ENCODE measurements at regions not wholly inside any gene's neighbourhood (a gene's known extent, or its start where the extent isn't known, plus 50 kb on each side); places are given as distances from the start of the nearest gene placed in this dataset.

DNA sequence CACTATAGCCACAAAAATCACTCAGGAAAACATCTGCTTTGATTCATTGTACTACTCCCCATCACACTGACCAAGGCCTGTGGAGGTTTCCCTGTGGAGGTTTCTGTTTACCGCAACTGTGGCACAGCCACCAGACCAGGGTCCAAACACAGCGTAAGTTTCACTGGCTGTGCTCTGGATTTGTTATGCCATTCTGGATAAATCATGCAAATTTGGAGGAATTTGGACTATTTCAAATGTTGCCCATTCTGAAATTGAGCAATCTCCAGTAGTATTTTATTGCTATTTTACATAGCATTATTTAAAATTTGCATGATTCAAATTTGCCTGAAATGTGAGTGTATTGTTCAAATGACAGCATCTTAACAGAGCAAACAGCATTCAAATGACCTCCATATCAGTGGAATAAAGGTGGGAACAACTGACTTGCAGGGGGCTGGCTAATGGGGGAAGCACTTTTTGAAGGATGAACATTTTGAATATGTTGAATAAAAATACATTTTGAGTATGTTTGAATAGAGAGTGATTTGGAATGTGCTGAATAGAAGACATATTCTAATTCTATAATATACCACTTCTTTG is 66.1 kb upstream of the ACSL1 start:
- Histone ChIP-seq H3K36me3 (no peaks in the 10 kb centered on the region), H3K27me3 (no peaks in the 10 kb centered on the region), H3K4me1 (ENCODE audit: insufficient read depth) (no peaks in the 10 kb centered on the region), H3K27ac (no peak overlapping the region), H3K4me3 (no peak overlapping the region), H3K9me3 (no peaks in the 10 kb centered on the region)
- no peak for DNase-seq
- intact Hi-C loops (cut with DNase I), result no loop called here
- WGBS, 3 donors, result 92 to 95% (median 94%) methylated on average over 2 of the region's 2 CpGs
- TF ChIP-seq, protein P1, sequence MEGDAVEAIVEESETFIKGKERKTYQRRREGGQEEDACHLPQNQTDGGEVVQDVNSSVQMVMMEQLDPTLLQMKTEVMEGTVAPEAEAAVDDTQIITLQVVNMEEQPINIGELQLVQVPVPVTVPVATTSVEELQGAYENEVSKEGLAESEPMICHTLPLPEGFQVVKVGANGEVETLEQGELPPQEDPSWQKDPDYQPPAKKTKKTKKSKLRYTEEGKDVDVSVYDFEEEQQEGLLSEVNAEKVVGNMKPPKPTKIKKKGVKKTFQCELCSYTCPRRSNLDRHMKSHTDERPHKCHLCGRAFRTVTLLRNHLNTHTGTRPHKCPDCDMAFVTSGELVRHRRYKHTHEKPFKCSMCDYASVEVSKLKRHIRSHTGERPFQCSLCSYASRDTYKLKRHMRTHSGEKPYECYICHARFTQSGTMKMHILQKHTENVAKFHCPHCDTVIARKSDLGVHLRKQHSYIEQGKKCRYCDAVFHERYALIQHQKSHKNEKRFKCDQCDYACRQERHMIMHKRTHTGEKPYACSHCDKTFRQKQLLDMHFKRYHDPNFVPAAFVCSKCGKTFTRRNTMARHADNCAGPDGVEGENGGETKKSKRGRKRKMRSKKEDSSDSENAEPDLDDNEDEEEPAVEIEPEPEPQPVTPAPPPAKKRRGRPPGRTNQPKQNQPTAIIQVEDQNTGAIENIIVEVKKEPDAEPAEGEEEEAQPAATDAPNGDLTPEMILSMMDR (IDR thresholded peaks at IDR 0.05), result no peak

DNA sequence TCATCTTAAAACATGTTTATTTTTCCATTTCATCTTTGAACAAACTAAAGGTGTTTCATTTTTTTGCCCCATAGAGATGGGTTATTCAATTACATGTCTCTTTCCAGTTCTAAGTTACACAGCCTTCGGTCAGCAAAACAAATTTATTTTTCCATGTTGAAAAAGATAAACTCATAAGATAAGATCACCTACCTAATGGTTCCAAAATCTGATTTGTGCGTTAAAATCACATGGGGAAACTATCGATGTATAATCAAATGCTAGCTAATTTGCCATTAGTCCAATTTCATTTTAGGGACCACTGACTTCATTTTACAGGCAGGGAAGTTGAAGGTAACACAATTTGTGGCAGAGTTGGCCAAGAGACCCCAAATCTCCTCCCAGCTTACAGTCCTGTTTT is 67.2 kb upstream of the ACSL1 start:
- intact Hi-C loops (cut with DNase I), result no loop called here
- Histone ChIP-seq H3K9me3 (no peaks in the 10 kb centered on the region), H3K4me1 (ENCODE audit: insufficient read depth) (no peaks in the 10 kb centered on the region), H3K27ac (no peak overlapping the region), H3K36me3 (no peaks in the 10 kb centered on the region), H3K4me3 (no peak overlapping the region), H3K27me3 (no peaks in the 10 kb centered on the region)
- TF ChIP-seq, protein P1 (IDR thresholded peaks at IDR 0.05), result no peak
- TF ChIP-seq POLR2A (IDR thresholded peaks at IDR 0.05) (no peak), EP300 (IDR thresholded peaks at IDR 0.05) (no peak)
- no peak for DNase-seq
- WGBS, 3 donors, result 91 to 93% (median 93%) methylated on average over 3 of the region's 3 CpGs

DNA sequence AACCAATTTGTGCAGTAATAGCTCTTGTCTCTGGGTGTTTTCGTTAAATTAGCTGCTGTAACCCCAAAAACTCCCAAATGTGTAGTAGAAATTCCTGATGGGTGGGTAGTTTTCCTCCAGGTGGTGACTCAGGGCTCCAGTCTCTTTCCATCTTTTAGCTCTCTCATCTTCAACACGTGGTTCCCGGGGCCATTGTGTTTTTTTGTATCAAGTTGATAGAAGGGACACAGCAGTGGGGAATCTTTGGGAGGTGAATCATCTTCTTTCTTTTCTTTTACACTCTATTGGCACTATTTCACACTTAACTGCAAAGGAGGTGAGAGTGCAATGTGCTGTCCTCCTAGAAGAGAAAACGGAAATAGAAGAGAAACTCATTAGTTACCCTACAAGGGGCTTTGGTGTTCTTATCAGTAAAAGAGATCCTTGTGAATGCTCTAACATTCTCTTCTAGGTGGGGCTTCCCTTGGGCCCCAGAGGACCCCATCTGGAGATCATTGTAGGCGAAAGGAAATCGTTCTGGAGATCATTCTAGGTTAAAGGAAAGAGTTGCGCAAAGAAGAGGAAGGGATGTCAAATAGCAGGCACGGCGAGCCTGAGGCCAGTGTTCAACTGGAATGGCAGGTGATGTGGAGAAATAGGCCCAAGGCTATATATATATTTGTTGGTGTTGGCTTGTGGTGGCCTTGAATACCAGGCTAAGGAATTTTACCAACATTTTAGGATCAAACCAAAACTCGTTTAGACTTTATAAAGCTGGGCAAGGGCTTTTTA is 68.2 kb upstream of the ACSL1 start:
- H3K27ac ChIP-seq, result no peak overlapping the region
- H3K4me3 ChIP-seq, result no peak overlapping the region
- H3K4me1 ChIP-seq (ENCODE audit: insufficient read depth), result no peaks in the 10 kb centered on the region
- TF ChIP-seq, protein P1 (IDR thresholded peaks at IDR 0.05), result no peak
- no peak for TF ChIP-seq EP300 (IDR thresholded peaks at IDR 0.05)
- WGBS, 3 donors, result 84 to 90% (median 85%) methylated on average over 10 of the region's 10 CpGs
- DNase-seq, result no peak
- no peaks in the 10 kb centered on the region for H3K36me3 ChIP-seq
- H3K27me3 ChIP-seq, result no peaks in the 10 kb centered on the region
- intact Hi-C loops (cut with DNase I), result no loop called here
- no peaks in the 10 kb centered on the region for H3K9me3 ChIP-seq

DNA sequence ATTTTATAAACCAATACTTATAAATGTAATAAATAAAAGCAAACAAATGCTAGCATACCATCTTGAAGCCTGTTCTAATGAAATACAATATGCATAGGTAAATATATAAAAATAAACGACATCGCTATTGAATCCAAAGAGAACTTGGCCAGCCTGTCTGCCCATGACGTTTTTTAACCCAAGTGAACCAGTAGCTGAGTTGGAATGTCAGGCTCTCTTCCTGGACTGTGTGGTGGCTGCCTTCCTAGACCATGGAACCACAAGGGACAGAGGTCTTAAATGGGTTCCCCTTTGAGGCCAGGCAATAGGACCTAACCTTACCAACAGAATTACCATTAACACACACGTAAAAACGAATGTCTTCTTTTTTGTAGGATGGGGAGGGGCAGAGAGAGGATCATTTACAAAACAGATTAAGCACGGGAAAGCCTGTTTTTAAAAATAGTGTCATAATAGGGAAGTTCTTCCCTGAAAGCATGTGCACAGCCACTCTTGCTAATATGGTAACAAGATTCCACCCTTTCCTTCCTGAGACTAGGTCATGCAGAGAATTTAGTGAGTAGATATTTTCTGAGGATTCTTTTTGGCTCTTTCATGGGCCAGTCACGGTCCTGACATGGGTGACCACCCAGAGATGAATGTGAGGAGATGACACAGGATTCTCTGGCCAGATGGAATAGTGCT is 69.4 kb upstream of the ACSL1 start:
- 55 to 56% (median 56%) methylated on average over 7 of the region's 7 CpGs for WGBS, 3 donors
- H3K27me3 ChIP-seq, result no peaks in the 10 kb centered on the region
- TF ChIP-seq POLR2A (IDR thresholded peaks at IDR 0.05) (no peak), EP300 (IDR thresholded peaks at IDR 0.05) (no peak)
- TF ChIP-seq, protein P1 (IDR thresholded peaks at IDR 0.05), result no peak
- H3K4me1 ChIP-seq (ENCODE audit: insufficient read depth), result no peaks in the 10 kb centered on the region
- intact Hi-C loops (cut with DNase I), result no loop called here
- no peak overlapping the region for H3K4me3 ChIP-seq
- DNase-seq, result no peak
- no peaks in the 10 kb centered on the region for H3K9me3 ChIP-seq
- H3K36me3 ChIP-seq, result no peaks in the 10 kb centered on the region
- H3K27ac ChIP-seq, result no peak overlapping the region

Measured in ovary (tissue), 7 donors.